Keratinocyte (primary cell): ENCODE measurements at regions not wholly inside any gene's neighbourhood (a gene's known extent, or its start where the extent isn't known, plus 50 kb on each side); places are given as distances from the start of the nearest gene placed in this dataset.

Source experiments
- DNase-seq: peaks from one replicate; pipeline ENCODE4 v3.0.0-alpha.2; 2011; ENCODE audit warnings: low read depth, missing footprints, low spot score
- FAIRE-seq: peaks from 2 replicates; lab custom pipeline; 2011; peaks lifted over from hg19 to GRCh38; lab: Jason Lieb, UNC
- H2AFZ ChIP-seq: 2 replicates; pipeline ENCODE4 v1.6.0; 2012; ENCODE audit warnings: low read length, control low read depth, inconsistent platforms; ENCODE audit not compliant: control insufficient read depth
- H3K27ac ChIP-seq: 2 replicates; pipeline ENCODE4 v1.5.1; 2011; ENCODE audit warnings: low read length; ENCODE audit not compliant: control insufficient read depth, insufficient read depth
- H3K27me3 ChIP-seq: 3 replicates; pipeline ENCODE4 v1.6.0; 2011; ENCODE audit warnings: low read length; ENCODE audit not compliant: control insufficient read depth, insufficient read depth; ENCODE audit errors: extremely low read depth
- H3K36me3 ChIP-seq, 2 experiments: 2 replicates in 1 of 2; 3 replicates in 1 of 2; pipeline ENCODE4 v1.5.1; 2011; ENCODE audit warnings: low read length in 2 of 2, mild to moderate bottlenecking in 1 of 2; ENCODE audit not compliant: control insufficient read depth in 2 of 2, insufficient read depth in 2 of 2; ENCODE audit errors: extremely low read depth in 1 of 2
- H3K4me1 ChIP-seq: 3 replicates; pipeline ENCODE4 v1.5.1; 2011; ENCODE audit warnings: low read length; ENCODE audit not compliant: control insufficient read depth, insufficient read depth; ENCODE audit errors: extremely low read depth
- H3K4me2 ChIP-seq: 3 replicates; pipeline ENCODE4 v1.6.0; 2011; ENCODE audit warnings: low read depth, low read length; ENCODE audit not compliant: control insufficient read depth, insufficient read depth; ENCODE audit errors: extremely low read depth
- H3K4me3 ChIP-seq, 3 experiments: fragments of 200-600 bp in 1 of 3; sonication (generic) in 1 of 3; 2 replicates in 2 of 3; 3 replicates in 1 of 3; pipeline ENCODE4 v1.5.1; 2011 to 2016; ENCODE audit warnings: low read length in 3 of 3, mild to moderate bottlenecking in 3 of 3, control low read depth in 2 of 3, inconsistent platforms in 1 of 3, low read depth in 1 of 3, mixed read lengths in 1 of 3, mixed run types in 1 of 3, moderate library complexity in 1 of 3; ENCODE audit not compliant: control insufficient read depth in 2 of 3, insufficient read depth in 2 of 3; ENCODE audit errors: extremely low read depth in 1 of 3
- H3K79me2 ChIP-seq: 2 replicates; pipeline ENCODE4 v1.6.0; 2012; ENCODE audit warnings: low read length; ENCODE audit not compliant: control insufficient read depth, insufficient read depth
- H3K9ac ChIP-seq: 3 replicates; pipeline ENCODE4 v1.6.0; 2011; ENCODE audit warnings: low read length; ENCODE audit not compliant: control insufficient read depth, insufficient read depth; ENCODE audit errors: extremely low read depth
- H3K9me1 ChIP-seq: 3 replicates; pipeline ENCODE4 v1.6.0; 2011; ENCODE audit warnings: low read length; ENCODE audit not compliant: control insufficient read depth, insufficient read depth; ENCODE audit errors: extremely low read depth
- H3K9me3 ChIP-seq: 2 replicates; pipeline ENCODE4 v1.5.1; 2012; ENCODE audit warnings: low read depth, low read length; ENCODE audit not compliant: control insufficient read depth
- H4K20me1 ChIP-seq: 3 replicates; pipeline ENCODE4 v1.6.0; 2011; ENCODE audit warnings: low read length; ENCODE audit not compliant: control insufficient read depth, insufficient read depth; ENCODE audit errors: extremely low read depth
- EZH2 ChIP-seq: IDR thresholded peaks from one replicate; pipeline ENCODE4 v1.6.1; 2012; ENCODE audit warnings: inconsistent platforms, mild to moderate bottlenecking, low read length, moderate library complexity
- dilution Hi-C: fragments of 300-500 bp; cut with MboI; formaldehyde crosslinking; loops from one replicate; pipeline ENCODE4 v1.7.0; 2020; ENCODE audit warnings: low sequenced_read_pairs; ENCODE audit not compliant: extremely low pct_ligation_motif_present
- TF ChIP-seq, protein P1 (sequence below), 3 experiments: IDR thresholded peaks in 1 of 3; conservative IDR thresholded peaks in 1 of 3; optimal IDR thresholded peaks in 1 of 3; 2 replicates in 2 of 3; 3 replicates in 1 of 3; pipeline versions ENCODE3 to v1.5.1; 2011; ENCODE audit warnings: low read length in 3 of 3, mild to moderate bottlenecking in 3 of 3, moderate library complexity in 2 of 3, control low read depth in 1 of 3, inconsistent platforms in 1 of 3; ENCODE audit not compliant: insufficient read depth in 2 of 3; ENCODE audit errors: extremely low read depth in 1 of 3

GRCh38 chr1:79082233-79082632 is 75.7 kb upstream of the ADGRL4 start:
- dilution Hi-C loops: no loop called here
- no peaks in the 10 kb centered on the region for H3K79me2 ChIP-seq
- H2AFZ ChIP-seq: no peak overlapping the region
- no peaks in the 10 kb centered on the region for H3K27me3 ChIP-seq
- no peak for TF ChIP-seq EZH2
- TF ChIP-seq, protein P1, sequence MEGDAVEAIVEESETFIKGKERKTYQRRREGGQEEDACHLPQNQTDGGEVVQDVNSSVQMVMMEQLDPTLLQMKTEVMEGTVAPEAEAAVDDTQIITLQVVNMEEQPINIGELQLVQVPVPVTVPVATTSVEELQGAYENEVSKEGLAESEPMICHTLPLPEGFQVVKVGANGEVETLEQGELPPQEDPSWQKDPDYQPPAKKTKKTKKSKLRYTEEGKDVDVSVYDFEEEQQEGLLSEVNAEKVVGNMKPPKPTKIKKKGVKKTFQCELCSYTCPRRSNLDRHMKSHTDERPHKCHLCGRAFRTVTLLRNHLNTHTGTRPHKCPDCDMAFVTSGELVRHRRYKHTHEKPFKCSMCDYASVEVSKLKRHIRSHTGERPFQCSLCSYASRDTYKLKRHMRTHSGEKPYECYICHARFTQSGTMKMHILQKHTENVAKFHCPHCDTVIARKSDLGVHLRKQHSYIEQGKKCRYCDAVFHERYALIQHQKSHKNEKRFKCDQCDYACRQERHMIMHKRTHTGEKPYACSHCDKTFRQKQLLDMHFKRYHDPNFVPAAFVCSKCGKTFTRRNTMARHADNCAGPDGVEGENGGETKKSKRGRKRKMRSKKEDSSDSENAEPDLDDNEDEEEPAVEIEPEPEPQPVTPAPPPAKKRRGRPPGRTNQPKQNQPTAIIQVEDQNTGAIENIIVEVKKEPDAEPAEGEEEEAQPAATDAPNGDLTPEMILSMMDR (optimal IDR thresholded peaks at IDR 0.05 in 1 of 3, IDR thresholded peaks at IDR 0.05 in 1 of 3, conservative IDR thresholded peaks at IDR 0.05 in 1 of 3; ENCODE audit: extremely low read depth in 1 of 3, insufficient read depth in 2 of 3, low read length in 3 of 3): no peak
- H3K9me1 ChIP-seq: no peaks in the 10 kb centered on the region
- H3K36me3 ChIP-seq: no peaks in the 10 kb centered on the region
- H3K4me3 ChIP-seq: no peak overlapping the region
- FAIRE-seq: no peak
- no peak for DNase-seq
- H3K9ac ChIP-seq: no peak overlapping the region
- H4K20me1 ChIP-seq: no peaks in the 10 kb centered on the region
- H3K9me3 ChIP-seq: no peaks in the 10 kb centered on the region
- H3K27ac ChIP-seq: no peak overlapping the region
- no peaks in the 10 kb centered on the region for H3K4me1 ChIP-seq
- no peak overlapping the region for H3K4me2 ChIP-seq

GRCh38 chr1:79079770-79080169 is 73.2 kb upstream of the ADGRL4 start:
- no peaks in the 10 kb centered on the region for H3K4me1 ChIP-seq
- TF ChIP-seq EZH2: no peak
- TF ChIP-seq, protein P1 (optimal IDR thresholded peaks at IDR 0.05 in 1 of 3, IDR thresholded peaks at IDR 0.05 in 1 of 3, conservative IDR thresholded peaks at IDR 0.05 in 1 of 3; ENCODE audit: extremely low read depth in 1 of 3, insufficient read depth in 2 of 3, low read length in 3 of 3): no peak
- no peaks in the 10 kb centered on the region for H4K20me1 ChIP-seq
- H3K9me1 ChIP-seq: no peaks in the 10 kb centered on the region
- no peak overlapping the region for H3K4me3 ChIP-seq
- H2AFZ ChIP-seq: no peak overlapping the region
- DNase-seq: no peak
- H3K9ac ChIP-seq: no peak overlapping the region
- no peak overlapping the region for H3K27ac ChIP-seq
- FAIRE-seq: peak; percentile 20
- H3K9me3 ChIP-seq: no peaks in the 10 kb centered on the region
- dilution Hi-C loops: no loop called here
- H3K4me2 ChIP-seq: no peak overlapping the region
- H3K36me3 ChIP-seq: no peaks in the 10 kb centered on the region
- H3K79me2 ChIP-seq: no peaks in the 10 kb centered on the region
- H3K27me3 ChIP-seq: no peaks in the 10 kb centered on the region
